ENCODE measurements at regions not wholly inside any gene's neighbourhood (a gene's known extent, or its start where the extent isn't known, plus 50 kb on each side); places are given as distances from the start of the nearest gene placed in this dataset.

DNA sequence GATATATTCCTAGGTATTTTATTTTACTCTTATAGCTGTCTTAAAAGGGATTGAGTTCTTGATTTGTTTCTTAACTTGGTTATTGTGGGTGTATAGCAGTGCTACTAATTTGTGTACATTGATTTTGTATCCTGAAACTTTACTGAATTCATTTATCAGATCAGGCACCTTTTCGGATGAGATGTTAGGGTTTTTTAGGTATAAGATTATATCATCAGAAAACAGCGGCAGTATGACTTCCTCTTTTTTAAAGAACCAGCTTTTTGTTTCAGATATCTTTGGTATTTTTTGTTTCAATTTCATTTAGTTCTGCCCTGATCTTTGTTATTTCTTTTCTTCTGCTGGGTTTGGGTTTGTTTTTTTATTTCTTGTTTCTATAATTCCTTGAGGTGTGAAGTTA lies 382.4 kb upstream of the ADGRB3 start:
- H3K79me2 ChIP-seq (ENCODE audit: insufficient read depth, low read length): no peaks in the 10 kb centered on the region
- ATAC-seq (ENCODE audit: insufficient read depth, low read depth) (no peak), DNase-seq (no peak)
- no peaks in the 10 kb centered on the region for H3K4me1 ChIP-seq (ENCODE audit: insufficient read depth, low read length)
- no peak overlapping the region for H3K4me2 ChIP-seq (ENCODE audit: insufficient read depth, low read length)
- no peaks in the 10 kb centered on the region for H4K20me1 ChIP-seq (ENCODE audit: insufficient read depth, low read length)
- no peak for TF ChIP-seq EZH2 (IDR thresholded peaks at IDR 0.05; ENCODE audit: borderline replicate concordance, low read depth, low read length, severe bottlenecking)
- TF ChIP-seq, protein P1, sequence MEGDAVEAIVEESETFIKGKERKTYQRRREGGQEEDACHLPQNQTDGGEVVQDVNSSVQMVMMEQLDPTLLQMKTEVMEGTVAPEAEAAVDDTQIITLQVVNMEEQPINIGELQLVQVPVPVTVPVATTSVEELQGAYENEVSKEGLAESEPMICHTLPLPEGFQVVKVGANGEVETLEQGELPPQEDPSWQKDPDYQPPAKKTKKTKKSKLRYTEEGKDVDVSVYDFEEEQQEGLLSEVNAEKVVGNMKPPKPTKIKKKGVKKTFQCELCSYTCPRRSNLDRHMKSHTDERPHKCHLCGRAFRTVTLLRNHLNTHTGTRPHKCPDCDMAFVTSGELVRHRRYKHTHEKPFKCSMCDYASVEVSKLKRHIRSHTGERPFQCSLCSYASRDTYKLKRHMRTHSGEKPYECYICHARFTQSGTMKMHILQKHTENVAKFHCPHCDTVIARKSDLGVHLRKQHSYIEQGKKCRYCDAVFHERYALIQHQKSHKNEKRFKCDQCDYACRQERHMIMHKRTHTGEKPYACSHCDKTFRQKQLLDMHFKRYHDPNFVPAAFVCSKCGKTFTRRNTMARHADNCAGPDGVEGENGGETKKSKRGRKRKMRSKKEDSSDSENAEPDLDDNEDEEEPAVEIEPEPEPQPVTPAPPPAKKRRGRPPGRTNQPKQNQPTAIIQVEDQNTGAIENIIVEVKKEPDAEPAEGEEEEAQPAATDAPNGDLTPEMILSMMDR (IDR thresholded peaks at IDR 0.05; ENCODE audit: borderline replicate concordance, extremely low read depth, low read length, poor library complexity, severe bottlenecking): no peak
- H3K4me3 ChIP-seq (ENCODE audit: low read depth in 1 of 2, low read length in 2 of 2): no peak overlapping the region
- H3K9me3 ChIP-seq (ENCODE audit: insufficient read depth, low read length, severe bottlenecking): no peaks in the 10 kb centered on the region
- H3K27me3 ChIP-seq (ENCODE audit: insufficient read depth, low read length, poor library complexity): no peaks in the 10 kb centered on the region
- no peak overlapping the region for H2AFZ ChIP-seq (ENCODE audit: low read depth, low read length)
- H3K27ac ChIP-seq (ENCODE audit: low read length): no peak overlapping the region
- H3K36me3 ChIP-seq (ENCODE audit: insufficient read depth, low read length): no peaks in the 10 kb centered on the region
- H3K9ac ChIP-seq (ENCODE audit: low read depth, low read length): no peak overlapping the region

DNA sequence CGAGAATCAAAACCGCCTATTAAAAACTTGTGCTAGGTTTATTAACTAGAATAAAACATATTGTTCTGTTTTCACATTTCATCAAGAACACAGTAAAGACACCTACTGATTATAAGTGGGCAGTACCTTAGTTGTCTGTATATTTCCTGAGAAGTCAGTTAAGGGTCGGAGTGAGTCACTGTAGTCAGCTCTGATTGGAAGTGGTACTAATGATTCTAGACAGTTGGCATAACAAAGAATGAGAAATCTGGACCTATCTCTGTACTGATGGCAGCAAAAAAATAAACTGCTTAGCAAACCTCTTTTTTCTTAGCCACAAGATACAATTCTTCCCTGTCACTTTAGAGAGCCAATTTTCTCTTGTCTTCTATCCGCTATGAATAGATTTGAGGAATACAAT lies 387.3 kb upstream of the ADGRB3 start:
- no peaks in the 10 kb centered on the region for H3K4me1 ChIP-seq (ENCODE audit: insufficient read depth, low read length)
- no peak overlapping the region for H3K4me3 ChIP-seq (ENCODE audit: low read depth in 1 of 2, low read length in 2 of 2)
- no peak overlapping the region for H3K4me2 ChIP-seq (ENCODE audit: insufficient read depth, low read length)
- no peak overlapping the region for H2AFZ ChIP-seq (ENCODE audit: low read depth, low read length)
- H3K27ac ChIP-seq (ENCODE audit: low read length): no peak overlapping the region
- H3K9ac ChIP-seq (ENCODE audit: low read depth, low read length): no peak overlapping the region
- H4K20me1 ChIP-seq (ENCODE audit: insufficient read depth, low read length): no peaks in the 10 kb centered on the region
- no peaks in the 10 kb centered on the region for H3K9me3 ChIP-seq (ENCODE audit: insufficient read depth, low read length, severe bottlenecking)
- no peaks in the 10 kb centered on the region for H3K36me3 ChIP-seq (ENCODE audit: insufficient read depth, low read length)
- DNase-seq (no peak), ATAC-seq (ENCODE audit: insufficient read depth, low read depth) (no peak)
- H3K27me3 ChIP-seq (ENCODE audit: insufficient read depth, low read length, poor library complexity): no peaks in the 10 kb centered on the region
- no peaks in the 10 kb centered on the region for H3K79me2 ChIP-seq (ENCODE audit: insufficient read depth, low read length)
- TF ChIP-seq EZH2 (IDR thresholded peaks at IDR 0.05; ENCODE audit: borderline replicate concordance, low read depth, low read length, severe bottlenecking): no peak
- TF ChIP-seq, protein P1 (IDR thresholded peaks at IDR 0.05; ENCODE audit: borderline replicate concordance, extremely low read depth, low read length, poor library complexity, severe bottlenecking): no peak

- TF ChIP-seq EZH2 (IDR thresholded peaks at IDR 0.05; ENCODE audit: borderline replicate concordance, low read depth, low read length, severe bottlenecking): no peak
- TF ChIP-seq, protein P1 (IDR thresholded peaks at IDR 0.05; ENCODE audit: borderline replicate concordance, extremely low read depth, low read length, poor library complexity, severe bottlenecking): no peak
- DNase-seq (no peak), ATAC-seq (ENCODE audit: insufficient read depth, low read depth) (no peak)
- no peaks in the 10 kb centered on the region for H4K20me1 ChIP-seq (ENCODE audit: insufficient read depth, low read length)
- H3K4me2 ChIP-seq (ENCODE audit: insufficient read depth, low read length): no peak overlapping the region
- H2AFZ ChIP-seq (ENCODE audit: low read depth, low read length): no peak overlapping the region
- H3K9ac ChIP-seq (ENCODE audit: low read depth, low read length): no peak overlapping the region
- no peak overlapping the region for H3K27ac ChIP-seq (ENCODE audit: low read length)
- H3K9me3 ChIP-seq (ENCODE audit: insufficient read depth, low read length, severe bottlenecking): no peaks in the 10 kb centered on the region
- H3K79me2 ChIP-seq (ENCODE audit: insufficient read depth, low read length): no peaks in the 10 kb centered on the region
- H3K36me3 ChIP-seq (ENCODE audit: insufficient read depth, low read length): no peaks in the 10 kb centered on the region
- H3K4me1 ChIP-seq (ENCODE audit: insufficient read depth, low read length): no peaks in the 10 kb centered on the region
- H3K4me3 ChIP-seq (ENCODE audit: low read depth in 1 of 2, low read length in 2 of 2): no peak overlapping the region
- H3K27me3 ChIP-seq (ENCODE audit: insufficient read depth, low read length, poor library complexity): no peaks in the 10 kb centered on the region
Observed at GRCh38 chr6:68240726-68241125, 394.4 kb upstream of the ADGRB3 start.

- Histone ChIP-seq H3K4me3 (ENCODE audit: low read depth in 1 of 2, low read length in 2 of 2) (no peak overlapping the region), H3K27ac (ENCODE audit: low read length) (no peak overlapping the region), H3K27me3 (ENCODE audit: insufficient read depth, low read length, poor library complexity) (no peaks in the 10 kb centered on the region), H3K9ac (ENCODE audit: low read depth, low read length) (no peak overlapping the region), H3K79me2 (ENCODE audit: insufficient read depth, low read length) (no peaks in the 10 kb centered on the region), H2AFZ (ENCODE audit: low read depth, low read length) (no peak overlapping the region), H3K4me1 (ENCODE audit: insufficient read depth, low read length) (no peaks in the 10 kb centered on the region), H4K20me1 (ENCODE audit: insufficient read depth, low read length) (no peaks in the 10 kb centered on the region), H3K36me3 (ENCODE audit: insufficient read depth, low read length) (no peaks in the 10 kb centered on the region), H3K4me2 (ENCODE audit: insufficient read depth, low read length) (no peak overlapping the region), H3K9me3 (ENCODE audit: insufficient read depth, low read length, severe bottlenecking) (no peaks in the 10 kb centered on the region)
- ATAC-seq (ENCODE audit: insufficient read depth, low read depth) (no peak), DNase-seq (no peak)
- no peak for TF ChIP-seq EZH2 (IDR thresholded peaks at IDR 0.05; ENCODE audit: borderline replicate concordance, low read depth, low read length, severe bottlenecking)
- TF ChIP-seq, protein P1 (IDR thresholded peaks at IDR 0.05; ENCODE audit: borderline replicate concordance, extremely low read depth, low read length, poor library complexity, severe bottlenecking): no peak
Observed at GRCh38 chr6:68239034-68239433, 396.0 kb upstream of the ADGRB3 start.
